ENCODE measurements at regions not wholly inside any gene's neighbourhood (a gene's known extent, or its start where the extent isn't known, plus 50 kb on each side); places are given as distances from the start of the nearest gene placed in this dataset.
"Not testable (repeated sequence)": the region's sequence is repeated elsewhere in the genome, so short reads cannot be mapped to it uniquely, and the experiment has no call there.

DNA sequence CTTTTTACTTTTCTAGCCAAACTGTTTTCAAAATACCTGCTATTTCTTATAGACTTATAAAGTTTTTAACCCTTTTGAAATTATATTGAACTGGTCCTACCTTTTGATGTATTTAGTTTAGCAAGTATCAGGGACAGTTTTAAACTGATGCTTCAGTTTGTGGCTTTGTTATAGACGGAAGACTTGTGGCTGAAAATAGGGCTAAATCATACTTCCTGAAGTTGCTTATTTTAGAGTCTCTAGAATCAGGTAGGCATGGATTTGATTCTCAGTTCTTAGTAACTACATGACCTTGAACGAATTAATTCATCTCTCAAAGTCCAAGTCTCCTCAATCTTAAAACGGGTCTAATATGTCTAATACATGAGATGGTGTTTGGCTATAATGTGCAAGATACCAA lies 322.8 kb downstream of the RAP2B start:
- no peak for DNase-seq (ENCODE audit: extremely low spot score, unreplicated experiment)
- H3K9me3 Mint-ChIP-seq (ENCODE audit: unreplicated experiment) = no peaks in the 10 kb centered on the region
- no peak overlapping the region for H3K4me3 Mint-ChIP-seq (ENCODE audit: unreplicated experiment)
- no peaks in the 10 kb centered on the region for H3K4me1 Mint-ChIP-seq (ENCODE audit: unreplicated experiment)
- H3K36me3 Mint-ChIP-seq (ENCODE audit: unreplicated experiment) = no peaks in the 10 kb centered on the region
- TF ChIP-seq, protein P1, sequence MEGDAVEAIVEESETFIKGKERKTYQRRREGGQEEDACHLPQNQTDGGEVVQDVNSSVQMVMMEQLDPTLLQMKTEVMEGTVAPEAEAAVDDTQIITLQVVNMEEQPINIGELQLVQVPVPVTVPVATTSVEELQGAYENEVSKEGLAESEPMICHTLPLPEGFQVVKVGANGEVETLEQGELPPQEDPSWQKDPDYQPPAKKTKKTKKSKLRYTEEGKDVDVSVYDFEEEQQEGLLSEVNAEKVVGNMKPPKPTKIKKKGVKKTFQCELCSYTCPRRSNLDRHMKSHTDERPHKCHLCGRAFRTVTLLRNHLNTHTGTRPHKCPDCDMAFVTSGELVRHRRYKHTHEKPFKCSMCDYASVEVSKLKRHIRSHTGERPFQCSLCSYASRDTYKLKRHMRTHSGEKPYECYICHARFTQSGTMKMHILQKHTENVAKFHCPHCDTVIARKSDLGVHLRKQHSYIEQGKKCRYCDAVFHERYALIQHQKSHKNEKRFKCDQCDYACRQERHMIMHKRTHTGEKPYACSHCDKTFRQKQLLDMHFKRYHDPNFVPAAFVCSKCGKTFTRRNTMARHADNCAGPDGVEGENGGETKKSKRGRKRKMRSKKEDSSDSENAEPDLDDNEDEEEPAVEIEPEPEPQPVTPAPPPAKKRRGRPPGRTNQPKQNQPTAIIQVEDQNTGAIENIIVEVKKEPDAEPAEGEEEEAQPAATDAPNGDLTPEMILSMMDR (IDR thresholded peaks at IDR 0.05) = no peak
- H3K27ac Mint-ChIP-seq (ENCODE audit: unreplicated experiment) = no peak overlapping the region
- H3K27me3 Mint-ChIP-seq (ENCODE audit: unreplicated experiment) = peaks cover 28% of the 10 kb centered on the region

DNA sequence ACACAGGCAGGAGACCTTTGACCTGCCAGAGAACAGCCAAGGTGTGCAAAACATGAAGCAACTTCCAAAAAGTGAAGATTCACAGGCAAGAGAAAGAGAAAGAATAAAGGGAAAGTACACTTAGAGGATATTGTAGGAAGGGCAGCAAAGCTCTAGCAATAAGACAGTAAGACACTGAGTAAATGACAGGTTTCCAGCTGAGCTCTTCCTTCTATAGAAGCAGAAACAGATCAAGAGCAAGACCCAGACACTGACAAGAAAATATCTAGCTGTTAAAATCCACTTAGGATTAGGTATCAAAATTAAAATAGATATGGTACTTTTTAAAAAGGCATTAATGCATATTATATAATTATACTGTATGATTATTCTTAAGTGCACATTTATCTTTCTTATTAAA lies 333.4 kb downstream of the RAP2B start:
- peaks cover 19% of the 10 kb centered on the region for H3K27me3 Mint-ChIP-seq (ENCODE audit: unreplicated experiment)
- H3K36me3 Mint-ChIP-seq (ENCODE audit: unreplicated experiment) = no peaks in the 10 kb centered on the region
- DNase-seq (ENCODE audit: extremely low spot score, unreplicated experiment) = no peak
- no peaks in the 10 kb centered on the region for H3K9me3 Mint-ChIP-seq (ENCODE audit: unreplicated experiment)
- no peak overlapping the region for H3K27ac Mint-ChIP-seq (ENCODE audit: unreplicated experiment)
- TF ChIP-seq, protein P1 (IDR thresholded peaks at IDR 0.05) = no peak
- H3K4me1 Mint-ChIP-seq (ENCODE audit: unreplicated experiment) = no peaks in the 10 kb centered on the region
- no peak overlapping the region for H3K4me3 Mint-ChIP-seq (ENCODE audit: unreplicated experiment)

DNA sequence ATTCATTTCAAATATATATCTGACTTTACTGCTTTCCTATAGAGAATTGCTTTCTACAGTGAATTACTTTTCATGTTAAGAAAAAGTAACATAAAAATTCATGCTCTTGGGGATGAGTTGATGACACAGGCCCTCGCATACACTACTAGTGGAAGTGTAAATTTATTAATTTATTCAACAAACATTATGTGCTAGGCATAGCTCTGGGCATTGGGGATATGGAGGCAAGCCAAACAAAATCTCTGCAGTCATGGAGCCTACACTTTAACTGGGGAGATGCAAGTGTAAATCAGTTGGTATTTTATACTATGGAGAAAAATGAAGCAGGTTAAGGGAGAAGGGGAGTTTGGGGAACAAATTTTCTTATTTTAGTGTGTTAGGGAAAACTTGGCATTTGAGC lies 340.7 kb downstream of the RAP2B start:
- H3K4me1 Mint-ChIP-seq (ENCODE audit: unreplicated experiment) = no peaks in the 10 kb centered on the region
- TF ChIP-seq, protein P1 (IDR thresholded peaks at IDR 0.05) = no peak
- H3K9me3 Mint-ChIP-seq (ENCODE audit: unreplicated experiment) = no peaks in the 10 kb centered on the region
- no peak for DNase-seq (ENCODE audit: extremely low spot score, unreplicated experiment)
- H3K27me3 Mint-ChIP-seq (ENCODE audit: unreplicated experiment) = peaks cover 5% of the 10 kb centered on the region
- H3K27ac Mint-ChIP-seq (ENCODE audit: unreplicated experiment) = no peak overlapping the region
- no peaks in the 10 kb centered on the region for H3K36me3 Mint-ChIP-seq (ENCODE audit: unreplicated experiment)
- no peak overlapping the region for H3K4me3 Mint-ChIP-seq (ENCODE audit: unreplicated experiment)

DNA sequence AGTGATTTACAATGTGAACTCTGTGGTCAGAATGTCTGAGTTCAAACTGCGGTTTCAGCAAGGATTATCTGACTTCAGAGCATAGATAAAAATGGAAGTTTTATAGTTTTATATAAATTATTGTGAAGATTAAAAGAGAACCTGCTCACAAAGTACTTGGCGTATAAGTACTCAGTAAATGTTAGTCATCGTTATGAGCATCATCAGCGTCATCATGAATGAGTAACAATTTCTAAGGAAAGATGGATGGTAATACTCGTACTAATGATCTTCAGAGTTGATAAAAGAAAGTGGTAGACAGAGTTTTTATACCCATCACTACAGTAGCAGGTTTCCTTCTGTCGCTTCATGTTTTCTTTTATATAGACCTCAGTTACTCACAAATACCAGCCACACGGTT lies 341.8 kb downstream of the RAP2B start:
- TF ChIP-seq, protein P1 (IDR thresholded peaks at IDR 0.05) = no peak
- no peaks in the 10 kb centered on the region for H3K4me1 Mint-ChIP-seq (ENCODE audit: unreplicated experiment)
- no peaks in the 10 kb centered on the region for H3K9me3 Mint-ChIP-seq (ENCODE audit: unreplicated experiment)
- H3K27me3 Mint-ChIP-seq (ENCODE audit: unreplicated experiment) = peaks cover 3% of the 10 kb centered on the region
- DNase-seq (ENCODE audit: extremely low spot score, unreplicated experiment) = no peak
- no peaks in the 10 kb centered on the region for H3K36me3 Mint-ChIP-seq (ENCODE audit: unreplicated experiment)
- H3K4me3 Mint-ChIP-seq (ENCODE audit: unreplicated experiment) = no peak overlapping the region
- no peak overlapping the region for H3K27ac Mint-ChIP-seq (ENCODE audit: unreplicated experiment)

DNA sequence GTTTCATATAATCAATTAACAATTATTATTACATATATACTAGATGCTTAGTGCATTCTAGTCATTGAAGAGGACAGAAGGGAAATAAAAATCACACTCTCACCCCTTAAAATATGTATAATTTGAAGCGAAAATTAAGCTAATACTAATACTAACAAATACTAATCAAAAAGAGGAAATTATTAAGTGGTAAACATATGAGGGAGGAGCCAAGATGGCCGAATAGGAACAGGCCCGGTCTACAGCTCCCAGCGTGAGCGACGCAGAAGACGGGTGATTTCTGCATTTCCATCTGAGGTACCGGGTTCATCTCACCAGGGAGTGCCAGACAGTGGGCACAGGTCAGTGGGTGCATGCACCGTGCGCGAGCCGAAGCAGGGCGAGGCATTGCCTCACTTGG lies 344.2 kb downstream of the RAP2B start:
- not testable (repeated sequence) for H3K36me3 Mint-ChIP-seq (ENCODE audit: unreplicated experiment); H3K4me1 Mint-ChIP-seq (ENCODE audit: unreplicated experiment); DNase-seq (ENCODE audit: extremely low spot score, unreplicated experiment); H3K27ac Mint-ChIP-seq (ENCODE audit: unreplicated experiment); H3K4me3 Mint-ChIP-seq (ENCODE audit: unreplicated experiment); H3K27me3 Mint-ChIP-seq (ENCODE audit: unreplicated experiment); H3K9me3 Mint-ChIP-seq (ENCODE audit: unreplicated experiment)

DNA sequence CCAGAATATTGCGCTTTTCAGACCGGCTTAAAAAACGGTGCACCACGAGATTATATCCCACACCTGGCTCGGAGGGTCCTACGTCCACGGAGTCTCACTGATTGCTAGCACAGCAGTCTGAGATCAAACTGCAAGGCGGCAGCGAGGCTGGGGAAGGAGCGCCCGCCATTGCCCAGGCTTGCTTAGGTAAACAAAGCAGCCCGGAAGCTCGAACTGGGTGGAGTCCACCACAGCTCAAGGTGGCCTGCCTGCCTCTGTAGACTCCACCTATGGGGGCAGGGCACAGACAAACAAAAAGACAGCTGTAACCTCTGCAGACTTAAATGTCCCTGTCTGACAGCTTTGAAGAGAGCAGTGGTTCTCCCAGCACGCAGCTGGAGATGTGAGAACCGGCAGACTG lies 344.7 kb downstream of the RAP2B start:
- H3K27ac Mint-ChIP-seq (ENCODE audit: unreplicated experiment); DNase-seq (ENCODE audit: extremely low spot score, unreplicated experiment); H3K4me1 Mint-ChIP-seq (ENCODE audit: unreplicated experiment); H3K4me3 Mint-ChIP-seq (ENCODE audit: unreplicated experiment); H3K9me3 Mint-ChIP-seq (ENCODE audit: unreplicated experiment); H3K36me3 Mint-ChIP-seq (ENCODE audit: unreplicated experiment); H3K27me3 Mint-ChIP-seq (ENCODE audit: unreplicated experiment): not testable (repeated sequence)
